ENCODE measurements at regions not wholly inside any gene's neighbourhood (a gene's known extent, or its start where the extent isn't known, plus 50 kb on each side); places are given as distances from the start of the nearest gene placed in this dataset.

- Histone ChIP-seq H3K4me1 (ENCODE audit: control insufficient read depth in 1 of 2, insufficient read depth in 2 of 2, low read length in 2 of 2) (no peaks in the 10 kb centered on the region), H4K8ac (ENCODE audit: low read depth, low read length) (no peak overlapping the region)
Observed at GRCh38 chr4:178671766-178672165, 1229.5 kb upstream of the AGA start.

GRCh38 chr4:178672512-178672911 is 1230.3 kb upstream of the AGA start:
- WGBS (ENCODE audit: extremely low coverage, insufficient coverage, insufficient read length): no CpG with 5 or more reads among the region's 1 CpG
- no peaks in the 10 kb centered on the region for H3K36me3 ChIP-seq (ENCODE audit: control insufficient read depth in 1 of 2, insufficient read depth in 2 of 2, low read length in 2 of 2)

More at GRCh38 chr4:178671766-178672165, 1229.5 kb upstream of the AGA start:
- no peak overlapping the region for H2BK12ac ChIP-seq (ENCODE audit: low read length)
- H3K14ac ChIP-seq (ENCODE audit: low read length): no peak overlapping the region
- H3K23ac ChIP-seq (ENCODE audit: low read length): no peak overlapping the region
- H3K4me3 ChIP-seq (ENCODE audit: low read depth, low read length): no peak overlapping the region
- H4K91ac ChIP-seq (ENCODE audit: low read depth, low read length): no peak overlapping the region
- no peak overlapping the region for H2AFZ ChIP-seq (ENCODE audit: insufficient read depth, low read length, poor library complexity)
- H4K12ac ChIP-seq (ENCODE audit: low read depth, low read length): no peak overlapping the region
- no peak overlapping the region for H3K4ac ChIP-seq (ENCODE audit: low read depth, low read length)
- WGBS (ENCODE audit: extremely low coverage, insufficient coverage, insufficient read length): no CpG with 5 or more reads among the region's 4 CpGs
- DNase-seq: no peak
- H3K79me2 ChIP-seq (ENCODE audit: control insufficient read depth, insufficient read depth, low read length, poor library complexity): no peaks in the 10 kb centered on the region
- no peaks in the 10 kb centered on the region for H3K9me3 ChIP-seq (ENCODE audit: insufficient read depth, low read depth, low read length)
- H2BK120ac ChIP-seq (ENCODE audit: insufficient read depth, low read length, poor library complexity): no peak overlapping the region
- H3K27me3 ChIP-seq (ENCODE audit: insufficient read depth, low read length): no peaks in the 10 kb centered on the region
- H3K27ac ChIP-seq (ENCODE audit: low read depth, low read length): no peak overlapping the region
- H3K4me2 ChIP-seq (ENCODE audit: low read length): no peak overlapping the region
- H3K18ac ChIP-seq (ENCODE audit: low read length): no peak overlapping the region
- no peak overlapping the region for H3K9ac ChIP-seq (ENCODE audit: low read length)
- no peaks in the 10 kb centered on the region for H3K79me1 ChIP-seq (ENCODE audit: low read length)
- no peaks in the 10 kb centered on the region for H3K36me3 ChIP-seq (ENCODE audit: control insufficient read depth in 1 of 2, insufficient read depth in 2 of 2, low read length in 2 of 2)
- H2BK5ac ChIP-seq (ENCODE audit: low read depth, low read length, poor library complexity): no peak overlapping the region
- H2AK5ac ChIP-seq (ENCODE audit: low read length): no peak overlapping the region

GRCh38 chr4:178681871-178682270 is 1239.6 kb upstream of the AGA start:
- no peaks in the 10 kb centered on the region for H3K79me1 ChIP-seq (ENCODE audit: low read length)
- no peak overlapping the region for H4K12ac ChIP-seq (ENCODE audit: low read depth, low read length)
- H2BK12ac ChIP-seq (ENCODE audit: low read length): no peak overlapping the region
- H2AK5ac ChIP-seq (ENCODE audit: low read length): no peak overlapping the region
- no peak overlapping the region for H3K23ac ChIP-seq (ENCODE audit: low read length)
- no peak overlapping the region for H4K91ac ChIP-seq (ENCODE audit: low read depth, low read length)
- no peak for DNase-seq
- H3K14ac ChIP-seq (ENCODE audit: low read length): no peak overlapping the region
- no peaks in the 10 kb centered on the region for H3K9me3 ChIP-seq (ENCODE audit: insufficient read depth, low read depth, low read length)
- no peak overlapping the region for H2AFZ ChIP-seq (ENCODE audit: insufficient read depth, low read length, poor library complexity)
- no peak overlapping the region for H4K8ac ChIP-seq (ENCODE audit: low read depth, low read length)
- no peak overlapping the region for H3K4me3 ChIP-seq (ENCODE audit: low read depth, low read length)
- no peak overlapping the region for H3K18ac ChIP-seq (ENCODE audit: low read length)
- WGBS (ENCODE audit: extremely low coverage, insufficient coverage, insufficient read length): no CpG with 5 or more reads among the region's 4 CpGs
- no peak overlapping the region for H3K4ac ChIP-seq (ENCODE audit: low read depth, low read length)
- H3K9ac ChIP-seq (ENCODE audit: low read length): no peak overlapping the region
- no peaks in the 10 kb centered on the region for H3K27me3 ChIP-seq (ENCODE audit: insufficient read depth, low read length)
- no peak overlapping the region for H2BK120ac ChIP-seq (ENCODE audit: insufficient read depth, low read length, poor library complexity)
- H2BK5ac ChIP-seq (ENCODE audit: low read depth, low read length, poor library complexity): no peak overlapping the region
- H3K4me2 ChIP-seq (ENCODE audit: low read length): no peak overlapping the region
- H3K36me3 ChIP-seq (ENCODE audit: control insufficient read depth in 1 of 2, insufficient read depth in 2 of 2, low read length in 2 of 2): no peaks in the 10 kb centered on the region
- no peaks in the 10 kb centered on the region for H3K79me2 ChIP-seq (ENCODE audit: control insufficient read depth, insufficient read depth, low read length, poor library complexity)
- H3K27ac ChIP-seq (ENCODE audit: low read depth, low read length): no peak overlapping the region
- no peaks in the 10 kb centered on the region for H3K4me1 ChIP-seq (ENCODE audit: control insufficient read depth in 1 of 2, insufficient read depth in 2 of 2, low read length in 2 of 2)

More at GRCh38 chr4:178672512-178672911, 1230.3 kb upstream of the AGA start:
- Histone ChIP-seq H3K4me2 (ENCODE audit: low read length) (no peak overlapping the region), H3K4ac (ENCODE audit: low read depth, low read length) (no peak overlapping the region), H3K27me3 (ENCODE audit: insufficient read depth, low read length) (no peaks in the 10 kb centered on the region), H4K8ac (ENCODE audit: low read depth, low read length) (no peak overlapping the region), H3K9ac (ENCODE audit: low read length) (no peak overlapping the region), H3K27ac (ENCODE audit: low read depth, low read length) (no peak overlapping the region), H3K18ac (ENCODE audit: low read length) (no peak overlapping the region), H3K14ac (ENCODE audit: low read length) (no peak overlapping the region), H3K23ac (ENCODE audit: low read length) (no peak overlapping the region), H2AK5ac (ENCODE audit: low read length) (no peak overlapping the region), H3K79me1 (ENCODE audit: low read length) (no peaks in the 10 kb centered on the region), H4K91ac (ENCODE audit: low read depth, low read length) (no peak overlapping the region), H4K12ac (ENCODE audit: low read depth, low read length) (no peak overlapping the region), H2BK5ac (ENCODE audit: low read depth, low read length, poor library complexity) (no peak overlapping the region), H3K79me2 (ENCODE audit: control insufficient read depth, insufficient read depth, low read length, poor library complexity) (no peaks in the 10 kb centered on the region), H3K4me1 (ENCODE audit: control insufficient read depth in 1 of 2, insufficient read depth in 2 of 2, low read length in 2 of 2) (no peaks in the 10 kb centered on the region), H2BK12ac (ENCODE audit: low read length) (no peak overlapping the region), H2BK120ac (ENCODE audit: insufficient read depth, low read length, poor library complexity) (no peak overlapping the region), H3K4me3 (ENCODE audit: low read depth, low read length) (no peak overlapping the region), H3K9me3 (ENCODE audit: insufficient read depth, low read depth, low read length) (no peaks in the 10 kb centered on the region), H2AFZ (ENCODE audit: insufficient read depth, low read length, poor library complexity) (no peak overlapping the region)
- DNase-seq: no peak

- Histone ChIP-seq H3K4me1 (ENCODE audit: control insufficient read depth in 1 of 2, insufficient read depth in 2 of 2, low read length in 2 of 2) (no peaks in the 10 kb centered on the region), H2BK120ac (ENCODE audit: insufficient read depth, low read length, poor library complexity) (no peak overlapping the region), H3K27me3 (ENCODE audit: insufficient read depth, low read length) (no peaks in the 10 kb centered on the region), H4K12ac (ENCODE audit: low read depth, low read length) (no peak overlapping the region), H2BK5ac (ENCODE audit: low read depth, low read length, poor library complexity) (no peak overlapping the region), H3K36me3 (ENCODE audit: control insufficient read depth in 1 of 2, insufficient read depth in 2 of 2, low read length in 2 of 2) (no peaks in the 10 kb centered on the region), H3K14ac (ENCODE audit: low read length) (no peak overlapping the region), H3K79me1 (ENCODE audit: low read length) (no peaks in the 10 kb centered on the region), H3K4ac (ENCODE audit: low read depth, low read length) (no peak overlapping the region), H3K4me3 (ENCODE audit: low read depth, low read length) (no peak overlapping the region), H2BK12ac (ENCODE audit: low read length) (no peak overlapping the region), H2AK5ac (ENCODE audit: low read length) (no peak overlapping the region), H3K4me2 (ENCODE audit: low read length) (no peak overlapping the region), H4K8ac (ENCODE audit: low read depth, low read length) (no peak overlapping the region), H2AFZ (ENCODE audit: insufficient read depth, low read length, poor library complexity) (no peak overlapping the region), H3K18ac (ENCODE audit: low read length) (no peak overlapping the region), H4K91ac (ENCODE audit: low read depth, low read length) (no peak overlapping the region), H3K27ac (ENCODE audit: low read depth, low read length) (no peak overlapping the region), H3K9ac (ENCODE audit: low read length) (no peak overlapping the region), H3K79me2 (ENCODE audit: control insufficient read depth, insufficient read depth, low read length, poor library complexity) (no peaks in the 10 kb centered on the region), H3K23ac (ENCODE audit: low read length) (no peak overlapping the region), H3K9me3 (ENCODE audit: insufficient read depth, low read depth, low read length) (no peaks in the 10 kb centered on the region)
- no peak for DNase-seq
Observed at GRCh38 chr4:178689926-178690325, 1247.7 kb upstream of the AGA start.
